GM12864 (cell line): ENCODE measurements at regions not wholly inside any gene's neighbourhood (a gene's known extent, or its start where the extent isn't known, plus 50 kb on each side); places are given as distances from the start of the nearest gene placed in this dataset.

Source experiments
- DNase-seq: peaks from one replicate; pipeline ENCODE4 v3.0.0-alpha.2; 2011; ENCODE audit warnings: low read depth
- H3K4me3 ChIP-seq: 2 replicates; pipeline ENCODE4 v1.5.1; 2011; ENCODE audit warnings: mild to moderate bottlenecking, low read depth, low read length, control low read depth
- TF ChIP-seq, protein P1 (sequence below): IDR thresholded peaks from 2 replicates; pipeline ENCODE4 v1.5.1; 2011; ENCODE audit warnings: low read depth, mild to moderate bottlenecking, moderate library complexity, low read length, control low read depth, inconsistent platforms; ENCODE audit errors: missing control alignments

GRCh38 chr1:191542444-191542843 is 615.8 kb upstream of the RGS18 start:
- no peak overlapping the region for H3K4me3 ChIP-seq
- no peak for DNase-seq
- TF ChIP-seq, protein P1, sequence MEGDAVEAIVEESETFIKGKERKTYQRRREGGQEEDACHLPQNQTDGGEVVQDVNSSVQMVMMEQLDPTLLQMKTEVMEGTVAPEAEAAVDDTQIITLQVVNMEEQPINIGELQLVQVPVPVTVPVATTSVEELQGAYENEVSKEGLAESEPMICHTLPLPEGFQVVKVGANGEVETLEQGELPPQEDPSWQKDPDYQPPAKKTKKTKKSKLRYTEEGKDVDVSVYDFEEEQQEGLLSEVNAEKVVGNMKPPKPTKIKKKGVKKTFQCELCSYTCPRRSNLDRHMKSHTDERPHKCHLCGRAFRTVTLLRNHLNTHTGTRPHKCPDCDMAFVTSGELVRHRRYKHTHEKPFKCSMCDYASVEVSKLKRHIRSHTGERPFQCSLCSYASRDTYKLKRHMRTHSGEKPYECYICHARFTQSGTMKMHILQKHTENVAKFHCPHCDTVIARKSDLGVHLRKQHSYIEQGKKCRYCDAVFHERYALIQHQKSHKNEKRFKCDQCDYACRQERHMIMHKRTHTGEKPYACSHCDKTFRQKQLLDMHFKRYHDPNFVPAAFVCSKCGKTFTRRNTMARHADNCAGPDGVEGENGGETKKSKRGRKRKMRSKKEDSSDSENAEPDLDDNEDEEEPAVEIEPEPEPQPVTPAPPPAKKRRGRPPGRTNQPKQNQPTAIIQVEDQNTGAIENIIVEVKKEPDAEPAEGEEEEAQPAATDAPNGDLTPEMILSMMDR: no peak

DNA sequence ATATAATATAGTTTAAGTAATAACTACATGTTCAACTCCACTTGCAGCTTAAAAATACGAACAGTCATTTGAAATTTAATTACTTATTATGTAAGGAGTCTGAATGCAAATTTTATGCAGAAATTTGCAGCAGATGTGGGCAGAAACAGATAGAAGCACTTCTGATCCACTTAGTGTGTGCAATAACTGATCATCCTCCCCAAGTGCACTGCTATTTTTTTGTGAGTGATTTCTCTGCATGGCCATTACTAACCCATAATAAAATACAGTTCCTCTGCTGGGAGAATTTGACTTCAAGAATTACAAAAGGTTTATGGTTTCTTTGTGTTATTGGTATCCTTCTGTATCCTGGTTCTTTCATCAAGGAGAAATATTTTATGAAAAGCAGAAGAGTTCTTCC is 611.5 kb upstream of the RGS18 start:
- TF ChIP-seq, protein P1: no peak
- no peak for DNase-seq

GRCh38 chr1:191551019-191551418 is 607.2 kb upstream of the RGS18 start:
- no peak overlapping the region for H3K4me3 ChIP-seq
- no peak for DNase-seq
- TF ChIP-seq, protein P1: no peak

More for the DNA sequence above, 611.5 kb upstream of the RGS18 start:
- no peak overlapping the region for H3K4me3 ChIP-seq

- no peak for DNase-seq
- no peak overlapping the region for H3K4me3 ChIP-seq
- TF ChIP-seq, protein P1: no peak
These were observed 599.9 kb upstream of the RGS18 start for GRCh38 chr1:191558379-191558778.

- H3K4me3 ChIP-seq: no peak overlapping the region
- no peak for DNase-seq
- TF ChIP-seq, protein P1: no peak
These were observed 597.0 kb upstream of the RGS18 start for GRCh38 chr1:191561276-191561675.

GRCh38 chr1:191564275-191564674 is 594.0 kb upstream of the RGS18 start:
- no peak overlapping the region for H3K4me3 ChIP-seq
- DNase-seq: no peak
- TF ChIP-seq, protein P1: no peak

DNA sequence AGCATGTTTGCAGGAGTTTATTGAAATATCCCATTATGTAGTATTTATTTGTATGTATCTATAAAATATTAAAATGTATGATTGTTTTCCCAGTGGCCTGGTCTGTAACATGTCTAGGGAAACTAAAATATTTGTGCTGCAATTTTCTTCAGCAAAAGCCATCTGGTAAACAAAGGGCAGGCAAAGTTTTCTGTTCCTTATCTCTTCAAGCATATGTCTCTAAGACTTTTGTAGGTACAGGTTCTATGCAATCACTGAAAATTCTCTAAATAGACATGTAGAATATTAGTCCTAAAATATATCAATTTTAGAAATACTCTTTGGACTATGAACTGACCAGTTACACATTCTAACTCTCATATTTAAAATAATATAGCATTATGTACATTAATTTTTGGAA is 585.8 kb upstream of the RGS18 start:
- TF ChIP-seq, protein P1: no peak
- no peak for DNase-seq
- H3K4me3 ChIP-seq: no peak overlapping the region
